ENCODE measurements at regions not wholly inside any gene's neighbourhood (a gene's known extent, or its start where the extent isn't known, plus 50 kb on each side); places are given as distances from the start of the nearest gene placed in this dataset.

GRCh38 chr13:111905609-111905945 is 161.4 kb upstream of the SOX1 start:
- H3K4me3 ChIP-seq (ENCODE audit: low read depth in 1 of 3, low read length in 3 of 3) = no peak overlapping the region
- H3K4me1 ChIP-seq (ENCODE audit: control insufficient read depth in 4 of 4, insufficient read depth in 4 of 4, low read length in 3 of 4) = no peaks in the 10 kb centered on the region
- no peak overlapping the region for H3K27ac ChIP-seq (ENCODE audit: low read depth in 1 of 2, low read length in 2 of 2)
- WGBS = 93% methylated on average over 8 of the region's 8 CpGs
- DNase-seq (ENCODE audit: low spot score) = no peak
- no peak overlapping the region for H3K9ac ChIP-seq (ENCODE audit: low read depth in 1 of 2, low read length in 2 of 2)
- no peak for TF ChIP-seq RXRA (IDR thresholded peaks at IDR 0.05)
- TF ChIP-seq NR2F2 (IDR thresholded peaks at IDR 0.05) = no peak
- no peak for TF ChIP-seq HNF4G (IDR thresholded peaks at IDR 0.05)
- H3K27me3 ChIP-seq (ENCODE audit: control insufficient read depth in 4 of 4, insufficient read depth in 4 of 4, low read length in 3 of 4) = peaks cover 0 to 4% (median 0%) of the 10 kb centered on the region in 4 donors
- no peaks in the 10 kb centered on the region for H3K9me3 ChIP-seq (ENCODE audit: control insufficient read depth in 4 of 4, low read length in 3 of 4)
- H3K36me3 ChIP-seq (ENCODE audit: control insufficient read depth in 4 of 4, insufficient read depth in 3 of 4, low read depth in 1 of 4, low read length in 3 of 4) = no peaks in the 10 kb centered on the region

GRCh38 chr13:111906306-111906705 is 160.6 kb upstream of the SOX1 start:
- Histone ChIP-seq H3K27me3 (ENCODE audit: control insufficient read depth in 4 of 4, insufficient read depth in 4 of 4, low read length in 3 of 4) (peaks cover 0 to 4% (median 0%) of the 10 kb centered on the region in 4 donors), H3K9me3 (ENCODE audit: control insufficient read depth in 4 of 4, low read length in 3 of 4) (no peaks in the 10 kb centered on the region), H3K27ac (ENCODE audit: low read depth in 1 of 2, low read length in 2 of 2) (no peak overlapping the region), H3K4me3 (ENCODE audit: low read depth in 1 of 3, low read length in 3 of 3) (no peak overlapping the region), H3K36me3 (ENCODE audit: control insufficient read depth in 4 of 4, insufficient read depth in 3 of 4, low read depth in 1 of 4, low read length in 3 of 4) (no peaks in the 10 kb centered on the region), H3K4me1 (ENCODE audit: control insufficient read depth in 4 of 4, insufficient read depth in 4 of 4, low read length in 3 of 4) (no peaks in the 10 kb centered on the region), H3K9ac (ENCODE audit: low read depth in 1 of 2, low read length in 2 of 2) (no peak overlapping the region)
- DNase-seq (ENCODE audit: low spot score) = no peak
- WGBS = 93% methylated on average over 8 of the region's 8 CpGs
- no peak for TF ChIP-seq ATF3 (IDR thresholded peaks at IDR 0.05)
- TF ChIP-seq NR2F2 (IDR thresholded peaks at IDR 0.05) = no peak

- no peak for DNase-seq (ENCODE audit: low spot score)
- H3K27ac ChIP-seq (ENCODE audit: low read depth in 1 of 2, low read length in 2 of 2) = no peak overlapping the region
- 87% methylated on average over 9 of the region's 9 CpGs for WGBS
- no peak overlapping the region for H3K4me3 ChIP-seq (ENCODE audit: low read depth in 1 of 3, low read length in 3 of 3)
- no peaks in the 10 kb centered on the region for H3K9me3 ChIP-seq (ENCODE audit: control insufficient read depth in 4 of 4, low read length in 3 of 4)
- no peaks in the 10 kb centered on the region for H3K4me1 ChIP-seq (ENCODE audit: control insufficient read depth in 4 of 4, insufficient read depth in 4 of 4, low read length in 3 of 4)
- TF ChIP-seq SP1 (IDR thresholded peaks at IDR 0.05) (no peak), ZBTB33 (IDR thresholded peaks at IDR 0.05) (no peak), RAD21 (IDR thresholded peaks at IDR 0.05) (no peak), ATF3 (IDR thresholded peaks at IDR 0.05) (no peak), YY1 (IDR thresholded peaks at IDR 0.05) (no peak), EGR1 (IDR thresholded peaks at IDR 0.05; ENCODE audit: low read depth in 2 of 2) (no peak), TAF1 (conservative IDR thresholded peaks at IDR 0.05) (no peak), FOXA1 (IDR thresholded peaks at IDR 0.05) (no peak)
- H3K27me3 ChIP-seq (ENCODE audit: control insufficient read depth in 4 of 4, insufficient read depth in 4 of 4, low read length in 3 of 4) = peaks cover 0 to 5% (median 0%) of the 10 kb centered on the region in 4 donors
- no peak overlapping the region for H3K9ac ChIP-seq (ENCODE audit: low read depth in 1 of 2, low read length in 2 of 2)
- H3K36me3 ChIP-seq (ENCODE audit: control insufficient read depth in 4 of 4, insufficient read depth in 3 of 4, low read depth in 1 of 4, low read length in 3 of 4) = no peaks in the 10 kb centered on the region
Measured at GRCh38 chr13:111906816-111907215, 160.1 kb upstream of the SOX1 start.

- Histone ChIP-seq H3K9ac (ENCODE audit: low read depth in 1 of 2, low read length in 2 of 2) (no peak overlapping the region), H3K27me3 (ENCODE audit: control insufficient read depth in 4 of 4, insufficient read depth in 4 of 4, low read length in 3 of 4) (peaks cover 0 to 8% (median 0%) of the 10 kb centered on the region in 4 donors), H3K9me3 (ENCODE audit: control insufficient read depth in 4 of 4, low read length in 3 of 4) (no peaks in the 10 kb centered on the region), H3K36me3 (ENCODE audit: control insufficient read depth in 4 of 4, insufficient read depth in 3 of 4, low read depth in 1 of 4, low read length in 3 of 4) (no peaks in the 10 kb centered on the region), H3K4me3 (ENCODE audit: low read depth in 1 of 3, low read length in 3 of 3) (no peak overlapping the region), H3K27ac (ENCODE audit: low read depth in 1 of 2, low read length in 2 of 2) (no peak overlapping the region), H3K4me1 (ENCODE audit: control insufficient read depth in 4 of 4, insufficient read depth in 4 of 4, low read length in 3 of 4) (no peaks in the 10 kb centered on the region)
- peak; percentile 17 for DNase-seq (ENCODE audit: low spot score)
- WGBS = 82% methylated on average over 5 of the region's 5 CpGs
- TF ChIP-seq CTCF (IDR thresholded peaks at IDR 0.05; ENCODE audit: low read depth, low read length, missing input control) (no peak), JUND (IDR thresholded peaks at IDR 0.05) (no peak), SP1 (IDR thresholded peaks at IDR 0.05) (no peak), ZBTB33 (IDR thresholded peaks at IDR 0.05) (no peak), HNF4G (IDR thresholded peaks at IDR 0.05) (no peak), MAX (IDR thresholded peaks at IDR 0.05) (no peak), ATF3 (IDR thresholded peaks at IDR 0.05) (no peak), TAF1 (conservative IDR thresholded peaks at IDR 0.05) (no peak), RAD21 (IDR thresholded peaks at IDR 0.05) (no peak), FOXA2 (IDR thresholded peaks at IDR 0.05) (no peak), HNF4A (conservative IDR thresholded peaks at IDR 0.05) (no peak), GABPA (IDR thresholded peaks at IDR 0.05 in 1 of 2, conservative IDR thresholded peaks at IDR 0.05 in 1 of 2) (no peak)
Measured at GRCh38 chr13:111907341-111907880, 159.5 kb upstream of the SOX1 start.

Data from liver (tissue), 8 donors.